Brain microvascular endothelial cell (primary cell): ENCODE measurements at regions not wholly inside any gene's neighbourhood (a gene's known extent, or its start where the extent isn't known, plus 50 kb on each side); places are given as distances from the start of the nearest gene placed in this dataset.

Experiments
- DNase-seq: peaks from one replicate; pipeline ENCODE4 v3.0.0-alpha.2; 2020
- H3K27ac ChIP-seq: fragments of 250-450 bp; sonication (Bioruptor Pico); 2 replicates; pipeline ENCODE4 v1.5.1; 2020; ENCODE audit warnings: mild to moderate bottlenecking, moderate library complexity
- H3K27me3 ChIP-seq: fragments of 250-450 bp; sonication (Bioruptor Pico); replicated peaks from 2 replicates; pipeline ENCODE4 v1.5.1; 2020; ENCODE audit warnings: mild to moderate bottlenecking
- H3K36me3 ChIP-seq: fragments of 250-450 bp; sonication (Bioruptor Pico); replicated peaks from 2 replicates; pipeline ENCODE4 v1.5.1; 2020; ENCODE audit warnings: mild to moderate bottlenecking
- H3K4me3 ChIP-seq: 2 replicates; pipeline ENCODE4 v1.5.1; 2011; ENCODE audit warnings: low read depth, mild to moderate bottlenecking, control low read depth, low read length, moderate library complexity
- in situ Hi-C: cut with HindIII; loops from 2 replicates; pipeline ENCODE4 v1.10.0; 2017; ENCODE audit warnings: low sequenced_read_pairs, low pct_ligation_motif_present
- TF ChIP-seq, protein P1 (sequence below): IDR thresholded peaks from 2 replicates; pipeline ENCODE4 v1.5.1; 2011; ENCODE audit warnings: low read depth, mild to moderate bottlenecking, moderate library complexity, low read length, control low read depth, inconsistent platforms; ENCODE audit errors: missing control alignments

DNA sequence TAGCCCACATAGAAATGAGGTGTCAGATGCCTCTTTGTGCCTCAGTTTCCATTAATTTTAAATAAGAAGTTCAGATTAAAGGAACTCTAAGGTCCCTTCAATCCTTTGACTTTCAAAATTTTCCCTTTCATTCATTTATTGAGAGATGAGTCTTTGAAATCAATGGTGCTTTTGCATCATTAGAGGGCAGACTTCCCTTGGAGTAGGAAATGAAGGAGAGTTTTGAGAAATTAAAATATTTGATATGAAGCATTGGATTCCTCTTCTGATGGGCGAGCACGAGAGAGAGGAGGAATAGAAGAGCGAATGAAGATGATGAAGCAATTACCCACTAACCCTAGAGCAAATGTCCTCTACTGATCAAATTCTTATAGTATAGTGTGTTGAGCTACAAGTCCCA is 105.7 kb downstream of the EDN1 start:
- in situ Hi-C loops, result no loop called here
- H3K27ac ChIP-seq, result no peak overlapping the region
- no peak overlapping the region for H3K4me3 ChIP-seq
- H3K36me3 ChIP-seq, result no peaks in the 10 kb centered on the region
- TF ChIP-seq, protein P1, sequence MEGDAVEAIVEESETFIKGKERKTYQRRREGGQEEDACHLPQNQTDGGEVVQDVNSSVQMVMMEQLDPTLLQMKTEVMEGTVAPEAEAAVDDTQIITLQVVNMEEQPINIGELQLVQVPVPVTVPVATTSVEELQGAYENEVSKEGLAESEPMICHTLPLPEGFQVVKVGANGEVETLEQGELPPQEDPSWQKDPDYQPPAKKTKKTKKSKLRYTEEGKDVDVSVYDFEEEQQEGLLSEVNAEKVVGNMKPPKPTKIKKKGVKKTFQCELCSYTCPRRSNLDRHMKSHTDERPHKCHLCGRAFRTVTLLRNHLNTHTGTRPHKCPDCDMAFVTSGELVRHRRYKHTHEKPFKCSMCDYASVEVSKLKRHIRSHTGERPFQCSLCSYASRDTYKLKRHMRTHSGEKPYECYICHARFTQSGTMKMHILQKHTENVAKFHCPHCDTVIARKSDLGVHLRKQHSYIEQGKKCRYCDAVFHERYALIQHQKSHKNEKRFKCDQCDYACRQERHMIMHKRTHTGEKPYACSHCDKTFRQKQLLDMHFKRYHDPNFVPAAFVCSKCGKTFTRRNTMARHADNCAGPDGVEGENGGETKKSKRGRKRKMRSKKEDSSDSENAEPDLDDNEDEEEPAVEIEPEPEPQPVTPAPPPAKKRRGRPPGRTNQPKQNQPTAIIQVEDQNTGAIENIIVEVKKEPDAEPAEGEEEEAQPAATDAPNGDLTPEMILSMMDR, result peak; percentile 27
- H3K27me3 ChIP-seq, result no peaks in the 10 kb centered on the region
- no peak for DNase-seq

- in situ Hi-C loops, result no loop called here
- DNase-seq, result no peak
- Histone ChIP-seq H3K4me3 (no peak overlapping the region), H3K27me3 (no peaks in the 10 kb centered on the region), H3K36me3 (no peaks in the 10 kb centered on the region), H3K27ac (no peak overlapping the region)
- TF ChIP-seq, protein P1, result no peak
These were observed 111.0 kb downstream of the EDN1 start for GRCh38 chr6:12401200-12401599.

DNA sequence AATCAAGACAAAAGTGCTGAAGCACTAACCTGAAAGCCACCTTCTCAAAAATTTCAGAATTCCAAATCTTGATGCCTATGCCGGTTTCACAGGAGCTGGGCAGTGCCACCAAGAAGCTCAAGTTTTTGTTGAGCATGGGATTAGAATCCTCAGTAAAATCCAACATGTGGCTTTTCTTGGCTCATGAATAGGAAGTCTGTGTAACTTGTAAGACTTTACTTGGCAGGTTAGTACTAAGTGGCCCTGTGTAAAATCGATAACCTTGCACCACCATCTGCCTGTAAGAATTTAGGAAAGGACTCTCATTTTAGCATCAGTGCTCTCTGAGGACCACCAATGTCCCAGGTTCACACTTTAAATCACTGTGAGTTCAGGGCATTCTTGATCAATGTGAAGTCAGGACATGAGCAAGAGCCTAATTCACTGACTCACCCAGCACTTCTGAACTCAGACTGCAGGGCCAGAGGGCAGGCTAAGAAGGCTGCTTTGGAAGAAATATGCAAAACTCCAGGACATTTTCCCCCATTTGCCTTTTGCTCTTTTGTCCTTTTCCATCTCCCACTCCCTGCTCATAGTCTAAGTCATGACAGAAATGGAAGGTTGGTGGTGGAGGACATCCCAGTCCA is 113.2 kb downstream of the EDN1 start:
- TF ChIP-seq, protein P1, result peak; percentile 12
- in situ Hi-C loops, result no loop called here
- Histone ChIP-seq H3K4me3 (no peak overlapping the region), H3K27ac (no peak overlapping the region), H3K36me3 (no peaks in the 10 kb centered on the region), H3K27me3 (no peaks in the 10 kb centered on the region)
- DNase-seq, result peak; percentile 47

DNA sequence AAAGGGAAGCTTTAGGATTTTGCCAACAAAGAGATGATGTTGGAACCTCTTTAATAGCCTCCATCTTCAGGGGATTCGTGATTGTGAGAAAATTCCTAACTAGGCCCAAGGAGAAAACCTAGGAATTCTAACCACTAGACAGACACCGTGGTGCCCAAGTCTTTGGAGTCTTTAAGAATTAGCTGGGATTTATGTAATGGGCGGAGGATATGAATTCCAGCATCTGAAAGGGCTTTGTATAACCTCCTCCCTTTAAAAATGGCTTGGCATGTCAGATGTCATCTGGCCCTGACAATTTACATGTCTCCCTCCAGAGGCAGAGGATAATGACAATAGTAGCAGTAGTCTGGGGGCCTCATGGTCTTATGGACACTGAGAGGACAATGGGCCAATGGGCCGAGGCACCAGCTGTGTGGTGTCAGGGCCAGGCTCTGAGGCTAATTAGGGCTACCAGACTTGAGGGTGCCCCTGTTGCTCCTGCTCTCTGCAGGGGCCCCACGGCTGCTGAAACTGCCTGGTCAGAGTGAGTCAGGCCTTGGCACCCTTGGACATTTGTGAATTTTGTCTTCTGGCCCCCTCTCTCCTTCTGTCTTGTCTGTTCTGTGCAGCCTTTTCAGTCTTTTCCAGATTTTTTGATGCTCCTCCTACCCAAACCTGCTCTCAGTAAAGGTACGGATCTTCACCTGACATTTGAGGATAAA is 113.9 kb downstream of the EDN1 start:
- H3K4me3 ChIP-seq, result no peak overlapping the region
- TF ChIP-seq, protein P1, result no peak
- no peak overlapping the region for H3K27ac ChIP-seq
- H3K36me3 ChIP-seq, result no peaks in the 10 kb centered on the region
- no peaks in the 10 kb centered on the region for H3K27me3 ChIP-seq
- DNase-seq, result no peak
- in situ Hi-C loops, result no loop called here

DNA sequence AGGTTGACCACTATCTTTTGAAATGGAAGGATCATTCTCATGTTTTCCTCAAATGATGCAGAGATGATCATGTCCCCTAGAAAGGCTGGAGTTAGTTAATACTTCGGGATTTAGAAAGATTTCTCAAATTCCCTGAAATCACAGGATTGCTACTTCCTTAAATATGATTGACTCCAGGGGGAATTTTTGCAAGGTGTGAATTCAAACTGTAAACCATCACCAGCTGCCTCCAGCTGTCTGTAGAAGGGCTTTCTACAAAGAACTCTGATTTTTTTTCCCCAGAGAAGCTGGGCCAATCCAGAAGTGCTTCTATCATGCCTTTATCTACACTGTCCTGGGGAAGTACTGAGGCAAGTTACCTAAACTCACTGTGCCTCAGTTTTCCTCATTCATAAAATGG is 114.5 kb downstream of the EDN1 start:
- TF ChIP-seq, protein P1, result no peak
- H3K27ac ChIP-seq, result no peak overlapping the region
- H3K36me3 ChIP-seq, result no peaks in the 10 kb centered on the region
- H3K27me3 ChIP-seq, result no peaks in the 10 kb centered on the region
- no peak for DNase-seq
- no peak overlapping the region for H3K4me3 ChIP-seq
- in situ Hi-C loops, result no loop called here
